ENCODE measurements at regions not wholly inside any gene's neighbourhood (a gene's known extent, or its start where the extent isn't known, plus 50 kb on each side); places are given as distances from the start of the nearest gene placed in this dataset.

- no peak overlapping the region for H3K4me2 ChIP-seq (ENCODE audit: insufficient read depth, insufficient read length, low read length)
- H3K23me2 ChIP-seq (ENCODE audit: insufficient read length, low read depth, low read length, poor library complexity, severe bottlenecking): no peaks in the 10 kb centered on the region
- H3K79me2 ChIP-seq (ENCODE audit: insufficient read depth, low read length): no peaks in the 10 kb centered on the region
- no peaks in the 10 kb centered on the region for H3K9me3 ChIP-seq (ENCODE audit: control insufficient read depth, low read depth, low read length)
- no peak for TF ChIP-seq CTCF (conservative IDR thresholded peaks at IDR 0.05)
- no peak overlapping the region for H3K9ac ChIP-seq (ENCODE audit: extremely low read depth, insufficient read length, low read length)
- H2BK12ac ChIP-seq (ENCODE audit: insufficient read length, low read depth, low read length): no peak overlapping the region
- no peak overlapping the region for H3T11ph ChIP-seq (ENCODE audit: low read length)
- no CpG with 5 or more reads among the region's 3 CpGs for WGBS (ENCODE audit: extremely low coverage, insufficient read length, low lambda C conversion rate)
- H2BK20ac ChIP-seq (ENCODE audit: low read depth, low read length, poor library complexity, severe bottlenecking): no peak overlapping the region
- H3K56ac ChIP-seq (ENCODE audit: insufficient read length, low read depth, low read length): no peak overlapping the region
- Mint-ChIP-seq H3K4me3 (no peak overlapping the region), H3K27me3 (ENCODE audit: low read depth) (no peaks in the 10 kb centered on the region), H3K4me1 (peaks cover 2 to 10% of the 10 kb centered on the region in 2 experiments; a peak in 2 of 4 replicates), H3K36me3 (ENCODE audit: insufficient read depth in 1 of 3, low read depth in 3 of 3) (peaks cover 0 to 15% (median 4%) of the 10 kb centered on the region in 3 experiments; a peak in 5 of 7 replicates), H3K9me3 (peaks cover 0 to 11% of the 10 kb centered on the region in 2 experiments; a peak in 2 of 5 replicates), H3K27ac (no peak overlapping the region; a peak in 1 of 7 replicates)
- no peaks in the 10 kb centered on the region for H4K20me1 ChIP-seq (ENCODE audit: control insufficient read depth, insufficient read depth, insufficient read length)
- H4K8ac ChIP-seq (replicated peaks; ENCODE audit: insufficient read length, low read depth, low read length): no peak overlapping the region
- no peak for DNase-seq
- H3K27me3 ChIP-seq (ENCODE audit: insufficient read depth, low read length): no peaks in the 10 kb centered on the region
- H3K27ac ChIP-seq (ENCODE audit: insufficient read length, low read depth, low read length): no peak overlapping the region
- H2BK120ac ChIP-seq (ENCODE audit: low read depth, low read length, poor library complexity, severe bottlenecking): no peak overlapping the region
- no peak overlapping the region for H2AFZ ChIP-seq (ENCODE audit: low read length)
- no peaks in the 10 kb centered on the region for H3K4me1 ChIP-seq (ENCODE audit: insufficient read depth, low read length)
- no peak overlapping the region for H4K91ac ChIP-seq (ENCODE audit: insufficient read length, low read depth, low read length)
- no peak overlapping the region for H3K18ac ChIP-seq (ENCODE audit: insufficient read length, low read depth, low read length)
- H3K23ac ChIP-seq (ENCODE audit: insufficient read length, low read depth, low read length): no peak overlapping the region
- no peak overlapping the region for H2BK15ac ChIP-seq (ENCODE audit: low read depth, low read length)
- H3K14ac ChIP-seq (ENCODE audit: insufficient read depth, low read length): no peak overlapping the region
- H2AK5ac ChIP-seq (ENCODE audit: insufficient read length, low read length): no peak overlapping the region
- no peaks in the 10 kb centered on the region for H3K79me1 ChIP-seq (ENCODE audit: insufficient read depth, low read depth, low read length, poor library complexity, severe bottlenecking)
- no peak overlapping the region for H3K4ac ChIP-seq (ENCODE audit: low read depth, low read length)
- no peak overlapping the region for H2BK5ac ChIP-seq (ENCODE audit: insufficient read length, low read length)
- no peak overlapping the region for H4K5ac ChIP-seq (ENCODE audit: insufficient read length, low read depth, low read length)
Measured at GRCh38 chr6:164554226-164554625, 755.2 kb downstream of the C6orf118 start.

All from H9 (cell line).